Skeletal muscle tissue (tissue), 3 donors: ENCODE measurements at regions not wholly inside any gene's neighbourhood (a gene's known extent, or its start where the extent isn't known, plus 50 kb on each side); places are given as distances from the start of the nearest gene placed in this dataset.

ENCODE experiments used
- H3K27ac ChIP-seq: one replicate; pipeline ENCODE4 v1.7.0; 2013; ENCODE audit warnings: mild to moderate bottlenecking, low read depth, low read length, inconsistent platforms
- H3K27me3 ChIP-seq, 3 donors: one replicate each; pipeline ENCODE4 v1.7.0; 2013; ENCODE audit warnings: low read length in 3 of 3; ENCODE audit not compliant: control insufficient read depth in 3 of 3, insufficient read depth in 3 of 3
- H3K36me3 ChIP-seq, 3 donors: one replicate each; pipeline ENCODE4 v1.7.0; 2013; ENCODE audit warnings: low read length in 3 of 3; ENCODE audit not compliant: control insufficient read depth in 3 of 3, insufficient read depth in 3 of 3
- H3K4me1 ChIP-seq, 3 donors: one replicate each; pipeline ENCODE4 v1.7.0; 2013; ENCODE audit warnings: low read length in 3 of 3, mild to moderate bottlenecking in 3 of 3; ENCODE audit not compliant: control insufficient read depth in 3 of 3, insufficient read depth in 3 of 3
- H3K4me3 ChIP-seq, 3 donors: one replicate each; pipeline ENCODE4 v1.7.0; 2013; ENCODE audit warnings: low read length in 3 of 3
- H3K9ac ChIP-seq, 3 donors: one replicate each; pipeline ENCODE4 v1.7.0; 2013; ENCODE audit warnings: low read length in 3 of 3, mild to moderate bottlenecking in 3 of 3, moderate library complexity in 2 of 3, low read depth in 1 of 3
- H3K9me3 ChIP-seq, 3 donors: one replicate each; pipeline ENCODE4 v1.7.0; 2013; ENCODE audit warnings: low read length in 3 of 3; ENCODE audit not compliant: control insufficient read depth in 3 of 3
- donor health status: Osteomylitis.

DNA sequence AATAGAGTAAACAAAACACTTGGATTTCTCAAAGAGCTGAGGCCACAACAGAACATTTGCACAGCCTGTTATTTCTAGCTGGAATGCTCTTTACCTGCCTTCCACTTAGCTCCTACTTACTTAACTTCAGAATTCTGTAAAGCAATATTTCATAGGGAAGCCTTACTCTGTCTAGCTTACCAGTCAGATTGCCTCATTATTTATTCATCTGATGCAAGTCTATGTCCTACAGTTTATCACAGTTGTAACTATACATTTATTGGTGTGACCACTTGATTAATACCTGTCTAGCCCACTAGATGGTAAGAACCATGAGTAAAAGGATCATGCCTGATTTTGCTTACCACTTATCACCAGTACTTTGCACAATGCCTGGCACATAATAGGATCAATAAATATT, 56.1 kb upstream of the ME3 start:
- Histone ChIP-seq H3K36me3 (no peaks in the 10 kb centered on the region), H3K4me3 (no peak overlapping the region), H3K9me3 (no peaks in the 10 kb centered on the region), H3K27ac (no peak overlapping the region), H3K9ac (no peak overlapping the region), H3K4me1 (no peaks in the 10 kb centered on the region), H3K27me3 (no peaks in the 10 kb centered on the region)

DNA sequence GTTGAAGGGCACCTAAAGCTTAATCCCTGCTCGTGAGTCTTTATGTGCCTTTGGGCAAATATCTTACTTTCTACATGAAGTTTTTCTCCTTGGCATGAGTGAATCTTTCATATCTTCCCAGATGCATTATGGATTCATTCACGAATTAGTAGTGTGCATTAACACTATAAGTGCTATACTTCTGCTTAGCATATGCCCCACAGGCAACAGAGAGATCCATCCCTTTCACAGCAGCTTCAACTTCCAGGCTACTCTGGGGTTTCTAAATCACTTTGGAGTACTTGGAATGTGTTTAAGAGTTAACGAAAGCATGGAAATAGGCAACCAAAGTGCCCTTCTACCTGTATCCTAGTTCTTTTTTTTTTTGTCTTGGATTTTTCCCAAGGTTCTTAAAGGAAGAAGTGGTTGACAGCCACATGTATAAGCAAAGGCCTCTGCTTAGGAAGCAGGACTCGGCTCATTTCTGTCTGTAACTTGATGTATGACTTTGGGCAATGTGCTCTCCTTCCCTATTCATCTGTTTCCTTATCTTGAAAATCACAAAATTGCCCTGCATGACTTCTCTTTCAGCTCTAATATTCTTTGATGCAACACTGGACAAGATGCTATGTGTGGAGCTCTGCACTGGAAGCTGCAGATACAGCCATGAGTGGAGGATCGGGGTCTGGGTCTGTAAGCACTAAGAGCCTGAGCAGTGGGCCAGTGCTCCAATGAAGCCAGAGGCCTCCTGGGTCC, 54.5 kb upstream of the ME3 start:
- no peak overlapping the region for H3K27ac ChIP-seq
- peaks cover 0 to 4% (median 0%) of the 10 kb centered on the region in 3 donors for H3K9me3 ChIP-seq
- no peaks in the 10 kb centered on the region for H3K27me3 ChIP-seq
- no peak overlapping the region for H3K9ac ChIP-seq
- H3K4me1 ChIP-seq = no peaks in the 10 kb centered on the region
- no peaks in the 10 kb centered on the region for H3K36me3 ChIP-seq
- no peak overlapping the region for H3K4me3 ChIP-seq

DNA sequence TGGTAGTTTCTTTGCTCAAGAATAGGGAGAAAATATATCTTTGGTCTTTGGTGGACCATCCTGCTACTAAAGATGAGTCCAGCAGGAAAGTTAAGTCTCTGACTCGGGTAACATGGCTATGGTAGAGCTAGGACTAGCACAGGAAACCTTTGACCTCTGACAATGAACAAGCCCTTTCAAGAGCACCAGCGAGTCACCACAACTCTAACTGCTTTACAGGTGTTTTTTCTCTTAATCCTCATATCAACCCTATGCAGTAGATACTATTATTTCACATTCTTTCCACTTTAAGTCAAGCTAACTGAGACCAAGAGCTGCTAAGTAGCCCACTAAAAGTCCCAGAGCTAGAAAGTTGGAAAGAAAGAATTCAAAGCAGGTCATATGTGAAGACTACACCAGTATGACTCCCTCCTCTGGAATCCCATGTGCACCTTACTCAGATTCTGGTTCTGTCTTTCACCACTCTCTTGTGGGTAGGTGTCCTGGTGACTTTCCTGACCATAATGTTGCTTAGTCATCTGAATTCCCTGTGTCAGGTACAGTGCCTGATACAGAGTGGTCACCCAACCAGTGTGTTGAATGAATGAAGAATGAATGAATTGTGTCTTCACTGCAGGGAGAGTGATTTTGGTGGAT, 53.8 kb upstream of the ME3 start:
- no peaks in the 10 kb centered on the region for H3K36me3 ChIP-seq
- no peak overlapping the region for H3K27ac ChIP-seq
- no peak overlapping the region for H3K4me3 ChIP-seq
- no peaks in the 10 kb centered on the region for H3K27me3 ChIP-seq
- H3K4me1 ChIP-seq = no peaks in the 10 kb centered on the region
- H3K9me3 ChIP-seq = peaks cover 0 to 4% (median 0%) of the 10 kb centered on the region in 3 donors
- no peak overlapping the region for H3K9ac ChIP-seq

DNA sequence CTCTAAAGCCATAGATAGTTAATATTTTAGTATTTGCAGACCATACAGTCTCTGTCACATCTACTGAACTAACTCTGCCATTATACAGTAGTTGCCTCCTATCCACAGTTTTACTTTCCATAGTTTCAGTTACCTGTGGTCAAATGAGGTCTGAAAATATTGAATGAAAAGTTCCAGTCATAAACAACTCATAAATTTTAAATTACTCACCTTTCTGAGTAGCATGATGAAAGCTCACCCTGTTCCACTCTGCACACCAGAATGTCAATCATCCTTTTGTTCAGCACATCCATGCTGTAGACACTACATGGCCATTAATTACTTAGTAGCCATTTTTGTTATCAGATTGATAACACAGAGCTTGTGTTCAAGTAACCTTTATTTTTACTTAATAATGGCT, 51.7 kb upstream of the ME3 start:
- no peak overlapping the region for H3K4me3 ChIP-seq
- no peaks in the 10 kb centered on the region for H3K36me3 ChIP-seq
- H3K9me3 ChIP-seq = peaks cover 0 to 4% (median 0%) of the 10 kb centered on the region in 3 donors
- no peaks in the 10 kb centered on the region for H3K27me3 ChIP-seq
- H3K9ac ChIP-seq = no peak overlapping the region
- H3K4me1 ChIP-seq = no peaks in the 10 kb centered on the region
- H3K27ac ChIP-seq = no peak overlapping the region

DNA sequence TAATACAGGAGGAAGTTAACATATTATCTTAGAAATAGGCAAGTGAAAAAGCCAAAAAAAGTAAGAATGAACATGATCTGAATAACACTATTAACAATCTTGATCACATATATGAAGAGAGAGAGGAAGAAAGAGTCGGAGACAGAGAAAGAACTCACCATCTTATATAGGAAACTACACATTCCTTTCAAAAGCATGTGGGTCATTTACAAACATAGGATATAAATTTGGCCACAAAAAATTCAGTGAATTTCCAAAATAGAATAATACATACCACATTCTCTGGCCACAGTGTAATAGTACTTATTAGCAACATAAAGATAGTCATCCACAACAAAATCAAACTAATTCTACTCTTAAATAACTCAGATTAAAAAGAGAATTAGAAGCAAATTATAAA, 50.9 kb upstream of the ME3 start:
- Histone ChIP-seq H3K9ac (no peak overlapping the region), H3K9me3 (peaks cover 0 to 4% (median 0%) of the 10 kb centered on the region in 3 donors), H3K4me1 (no peaks in the 10 kb centered on the region), H3K4me3 (no peak overlapping the region), H3K27ac (no peak overlapping the region), H3K36me3 (no peaks in the 10 kb centered on the region), H3K27me3 (no peaks in the 10 kb centered on the region)

DNA sequence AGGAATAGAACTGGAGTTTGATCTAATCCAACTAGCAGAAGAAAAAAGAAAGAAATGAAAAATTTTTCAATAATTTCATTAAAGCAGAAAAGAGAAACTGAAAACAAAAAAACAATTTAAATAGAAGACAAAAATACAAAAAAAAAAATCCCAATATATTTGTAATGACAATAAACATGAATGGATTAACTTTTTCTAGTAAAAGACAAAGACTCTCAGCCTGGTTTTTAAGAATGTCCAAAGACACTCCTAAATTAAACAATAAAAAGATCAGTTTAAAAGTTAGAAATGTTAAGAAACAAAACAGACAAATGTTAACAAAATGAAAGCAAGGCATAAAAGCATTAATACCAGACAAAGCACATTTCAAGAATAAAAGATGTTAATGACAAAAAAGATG, 50.3 kb upstream of the ME3 start:
- no peak overlapping the region for H3K27ac ChIP-seq
- no peak overlapping the region for H3K4me3 ChIP-seq
- H3K36me3 ChIP-seq = no peaks in the 10 kb centered on the region
- H3K9me3 ChIP-seq = peaks cover 0 to 4% (median 0%) of the 10 kb centered on the region in 3 donors
- no peaks in the 10 kb centered on the region for H3K27me3 ChIP-seq
- H3K4me1 ChIP-seq = no peaks in the 10 kb centered on the region
- H3K9ac ChIP-seq = no peak overlapping the region
